K562 (cell line): ENCODE measurements at regions not wholly inside any gene's neighbourhood (a gene's known extent, or its start where the extent isn't known, plus 50 kb on each side); places are given as distances from the start of the nearest gene placed in this dataset.

Source experiments
- ATAC-seq: fragments of 200-7000 bp; cut with Tn5 transposase; 3 replicates; pipeline ENCODE4 v1.9.1; 2020; ENCODE audit warnings: moderate library complexity
- BruUV-seq: library from RNA; stranded (reverse); fragments of 400-500 nt; replicated peaks from 2 replicates; lab custom pipeline; 2021; lab: Mats Ljungman, UMichigan
- CTCF ChIA-PET: fragments of 300-600 bp; formaldehyde crosslinking; extraction: SDS; loops from one replicate; lab custom pipeline; 2021; ENCODE audit warnings: low intra/inter-chr PET ratio; lab: Yijun Ruan, JAX
- POLR2A ChIA-PET: fragments of 300-600, 350-650 bp; sonication (Branson Sonifier 250); formaldehyde crosslinking; extraction: SDS; loops from one replicate; lab custom pipeline; 2021; ENCODE audit warnings: antibody characterized with exemption, inconsistent platforms; lab: Yijun Ruan, JAX
- DNase-seq, 4 experiments: peaks; one replicate each; pipeline versions ENCODE4 v3.0.0 to v3.0.0-alpha.2; 2011 to 2018; ENCODE audit warnings: low spot score in 3 of 4, mixed read lengths in 3 of 4; ENCODE audit errors: extremely low read depth in 1 of 4
- FAIRE-seq: peaks from 2 replicates; lab custom pipeline; 2011; peaks lifted over from hg19 to GRCh38; lab: Jason Lieb, UNC
- H2AFZ ChIP-seq: 2 replicates; pipeline ENCODE4 v1.6.0; 2011; ENCODE audit warnings: low read depth, low read length, control low read depth, inconsistent platforms
- H3K27ac ChIP-seq: fragments of 200-600 bp; 3 replicates; pipeline ENCODE4 v1.8.0; 2011; ENCODE audit warnings: low read depth, mild to moderate bottlenecking, control low read depth, inconsistent platforms, low read length, moderate library complexity, mixed read lengths; ENCODE audit errors: extremely low read depth
- H3K27me3 ChIP-seq, 2 experiments: fragments of 300-600 bp in 1 of 2; 2 replicates in 1 of 2; 3 replicates in 1 of 2; pipeline versions ENCODE4 v1.6.0 to v1.8.0; 2011; ENCODE audit warnings: inconsistent platforms in 2 of 2, low read length in 2 of 2, mild to moderate bottlenecking in 1 of 2, mixed read lengths in 1 of 2, moderate library complexity in 1 of 2; ENCODE audit not compliant: control insufficient read depth in 2 of 2, insufficient read depth in 2 of 2
- H3K36me3 ChIP-seq: fragments of 300-600 bp; 3 replicates; pipeline ENCODE4 v1.8.0; 2011; ENCODE audit warnings: mild to moderate bottlenecking, low read length, inconsistent platforms; ENCODE audit not compliant: control insufficient read depth, insufficient read depth
- H3K4me1 ChIP-seq, 2 experiments: fragments of 200-600 bp in 1 of 2; replicated peaks in 1 of 2; 2 replicates in 1 of 2; 3 replicates in 1 of 2; pipeline versions ENCODE4 v1.5.1 to v1.8.0; 2011; ENCODE audit warnings: inconsistent platforms in 2 of 2, low read length in 2 of 2, mild to moderate bottlenecking in 1 of 2, mixed read lengths in 1 of 2, moderate library complexity in 1 of 2; ENCODE audit not compliant: control insufficient read depth in 2 of 2, insufficient read depth in 2 of 2
- H3K4me2 ChIP-seq: 2 replicates; pipeline ENCODE4 v1.6.1; 2011; ENCODE audit warnings: low read length, control low read depth, inconsistent platforms, mixed read lengths; ENCODE audit not compliant: insufficient read depth
- H3K4me3 ChIP-seq: fragments of 200-600 bp; sonication (generic), shearing (Covaris generic); 2 replicates; pipeline ENCODE4 v1.5.1; 2016; ENCODE audit warnings: control low read depth, inconsistent platforms
- H3K79me2 ChIP-seq: fragments of 200-600 bp; 3 replicates; pipeline ENCODE4 v1.8.0; 2011; ENCODE audit warnings: low read length, inconsistent platforms; ENCODE audit not compliant: control insufficient read depth, insufficient read depth
- H3K9ac ChIP-seq, 2 experiments: 2 replicates each; pipeline versions ENCODE4 v1.6.0 to v1.6.1; 2011; ENCODE audit warnings: low read depth in 2 of 2, low read length in 2 of 2, control low read depth in 1 of 2, inconsistent platforms in 1 of 2, mild to moderate bottlenecking in 1 of 2, mixed read lengths in 1 of 2; ENCODE audit not compliant: insufficient read depth in 1 of 2
- H3K9me1 ChIP-seq: one replicate; pipeline ENCODE4 v1.6.0; 2011; ENCODE audit warnings: inconsistent platforms, mild to moderate bottlenecking, low read length, moderate library complexity; ENCODE audit not compliant: control insufficient read depth, insufficient read depth
- H3K9me3 ChIP-seq: replicated peaks from 2 replicates; pipeline ENCODE4 v1.5.1; 2011; ENCODE audit warnings: low read depth, low read length, inconsistent platforms; ENCODE audit not compliant: control insufficient read depth, insufficient read depth
- H4K20me1 ChIP-seq: replicated peaks from 2 replicates; pipeline ENCODE4 v1.6.1; 2011; ENCODE audit warnings: low read length, inconsistent platforms, mixed read lengths; ENCODE audit not compliant: control insufficient read depth, insufficient read depth
- CTCFL ChIP-seq: IDR thresholded peaks from 2 replicates; pipeline ENCODE4 v1.6.1; 2011; ENCODE audit warnings: borderline replicate concordance, low read depth, mild to moderate bottlenecking, moderate library complexity, low read length; ENCODE audit not compliant: insufficient read depth, poor library complexity, severe bottlenecking
- DACH1 ChIP-seq: fragments of 450-650 bp; IDR thresholded peaks from 2 replicates; pipeline ENCODE4 v1.6.1; 2018; ENCODE audit not compliant: partially characterized antibody
- HNRNPL ChIP-seq: fragments of 200-400 bp; formaldehyde crosslinking; IDR thresholded peaks from 2 replicates; pipeline ENCODE4 v1.6.1; 2017; ENCODE audit warnings: low read depth, mild to moderate bottlenecking, low read length
- TFAM ChIP-seq: fragments of 250-450 bp; sonication (Bioruptor Pico); conservative IDR thresholded peaks from 2 replicates; pipeline ENCODE4 v1.5.0; 2021; ENCODE audit warnings: mild to moderate bottlenecking, moderate library complexity
- U2AF2 ChIP-seq: fragments of 200-400 bp; formaldehyde crosslinking; optimal IDR thresholded peaks from 2 replicates; pipeline ENCODE3; 2017; ENCODE audit warnings: low read depth, mild to moderate bottlenecking, low read length
- ZFP91 ChIP-seq: sonication (generic); formaldehyde crosslinking; IDR thresholded peaks from 2 replicates; pipeline ENCODE4 v1.8.0; 2022; ENCODE audit warnings: mild to moderate bottlenecking, missing genetic modification reagents
- WGBS: fragments of 100-300 bp; shearing (Covaris generic); methylation state at CpG from one replicate; pipeline ENCODE4 v1.1.6; 2016; ENCODE audit warnings: low coverage, mixed read lengths; ENCODE audit not compliant: insufficient coverage; ENCODE audit errors: missing lambda C conversion rate; 5-methylcytosine and 5-hydroxymethylcytosine counted together
- in situ Hi-C: fragments of 300-500 bp; cut with MboI; formaldehyde crosslinking; loops from 4 replicates; pipeline ENCODE4 v1.15.0; 2018; ENCODE audit warnings: inconsistent platforms, mixed read lengths
- intact Hi-C: fragments of 100-400 bp; cut with micrococcal nuclease; formaldehyde crosslinking; loops from 2 replicates; pipeline ENCODE4 v1.14.2; 2022

GRCh38 chr20:7596541-7596940 lies 343.7 kb downstream of the HAO1 start:
- H3K4me1 ChIP-seq = no peaks in the 10 kb centered on the region
- 3% methylated on average over 3 of the region's 3 CpGs for WGBS
- BruUV-seq = no TSS peak
- H3K27me3 ChIP-seq = no peaks in the 10 kb centered on the region
- no peak overlapping the region for H3K9ac ChIP-seq
- FAIRE-seq (no peak), ATAC-seq (no peak), DNase-seq (no peak)
- H3K36me3 ChIP-seq = no peaks in the 10 kb centered on the region
- in situ Hi-C loops = no loop called here
- CTCF ChIA-PET = no interaction called here
- H3K4me3 ChIP-seq = no peak overlapping the region
- H3K9me3 ChIP-seq = no peaks in the 10 kb centered on the region
- intact Hi-C loops = no loop called here
- TF ChIP-seq HNRNPL = no peak
- TF ChIP-seq CTCFL = no peak
- TF ChIP-seq ZFP91 (CRISPR knock-in tag) = no peak
- no peak for TF ChIP-seq U2AF2
- no peak for TF ChIP-seq DACH1
- TF ChIP-seq TFAM (CRISPR knock-in tag) = no peak
- H2AFZ ChIP-seq = no peak overlapping the region
- H3K4me2 ChIP-seq = no peak overlapping the region
- H4K20me1 ChIP-seq = no peaks in the 10 kb centered on the region
- no peak overlapping the region for H3K27ac ChIP-seq
- POLR2A ChIA-PET = no interaction called here
- no peaks in the 10 kb centered on the region for H3K9me1 ChIP-seq
- H3K79me2 ChIP-seq = no peaks in the 10 kb centered on the region
